ENCODE measurements at regions not wholly inside any gene's neighbourhood (a gene's known extent, or its start where the extent isn't known, plus 50 kb on each side); places are given as distances from the start of the nearest gene placed in this dataset.

DNA sequence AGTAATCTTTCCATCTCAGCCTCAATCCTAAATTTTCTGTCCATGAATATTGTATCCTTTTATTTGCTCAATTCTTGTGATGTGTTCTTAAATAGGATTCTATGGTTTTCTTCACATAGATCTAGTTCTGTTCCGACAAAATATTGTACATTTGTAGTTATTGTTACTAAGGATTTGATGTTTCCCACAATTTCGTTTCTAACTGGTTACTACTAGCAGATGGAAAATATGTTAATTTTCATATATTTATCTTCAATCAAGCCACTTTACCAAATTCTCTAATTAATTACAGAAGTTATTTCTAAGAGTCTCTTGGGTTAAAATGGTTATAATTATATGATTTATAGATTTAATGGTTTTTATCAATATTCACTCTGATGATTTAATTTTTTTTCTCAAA, 60.3 kb downstream of the SEC61B start:
- TF ChIP-seq, protein P1, sequence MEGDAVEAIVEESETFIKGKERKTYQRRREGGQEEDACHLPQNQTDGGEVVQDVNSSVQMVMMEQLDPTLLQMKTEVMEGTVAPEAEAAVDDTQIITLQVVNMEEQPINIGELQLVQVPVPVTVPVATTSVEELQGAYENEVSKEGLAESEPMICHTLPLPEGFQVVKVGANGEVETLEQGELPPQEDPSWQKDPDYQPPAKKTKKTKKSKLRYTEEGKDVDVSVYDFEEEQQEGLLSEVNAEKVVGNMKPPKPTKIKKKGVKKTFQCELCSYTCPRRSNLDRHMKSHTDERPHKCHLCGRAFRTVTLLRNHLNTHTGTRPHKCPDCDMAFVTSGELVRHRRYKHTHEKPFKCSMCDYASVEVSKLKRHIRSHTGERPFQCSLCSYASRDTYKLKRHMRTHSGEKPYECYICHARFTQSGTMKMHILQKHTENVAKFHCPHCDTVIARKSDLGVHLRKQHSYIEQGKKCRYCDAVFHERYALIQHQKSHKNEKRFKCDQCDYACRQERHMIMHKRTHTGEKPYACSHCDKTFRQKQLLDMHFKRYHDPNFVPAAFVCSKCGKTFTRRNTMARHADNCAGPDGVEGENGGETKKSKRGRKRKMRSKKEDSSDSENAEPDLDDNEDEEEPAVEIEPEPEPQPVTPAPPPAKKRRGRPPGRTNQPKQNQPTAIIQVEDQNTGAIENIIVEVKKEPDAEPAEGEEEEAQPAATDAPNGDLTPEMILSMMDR (IDR thresholded peaks at IDR 0.05): no peak
- TF ChIP-seq POLR2A (IDR thresholded peaks at IDR 0.05): no peak

All from vagina (tissue), 2 donors.